B cell (primary cell): ENCODE measurements at regions not wholly inside any gene's neighbourhood (a gene's known extent, or its start where the extent isn't known, plus 50 kb on each side); places are given as distances from the start of the nearest gene placed in this dataset.

Experiments
- ATAC-seq: fragments of 200-7000 bp; cut with Tn5 transposase; one replicate; pipeline ENCODE4 v1.10.0; 2021; ENCODE audit warnings: low read depth, mild to moderate bottlenecking, moderate number of reproducible peaks, moderate library complexity
- CTCF ChIA-PET: fragments of 350-600 bp; sonication (Branson Sonifier 250); formaldehyde crosslinking; loops from one replicate; lab custom pipeline; 2021; ENCODE audit warnings: antibody characterized with exemption, inconsistent platforms; lab: Charles Lee
- POLR2A ChIA-PET: fragments of 350-600 bp; sonication (Branson Sonifier 250); formaldehyde crosslinking; loops from one replicate; lab custom pipeline; 2021; ENCODE audit warnings: antibody characterized with exemption; lab: Charles Lee
- DNase-seq: peaks from one replicate; pipeline ENCODE4 v3.0.0; 2013
- H2AFZ ChIP-seq: 2 replicates; pipeline ENCODE4 v1.6.1; 2012; ENCODE audit warnings: mild to moderate bottlenecking, low read depth, low read length; ENCODE audit not compliant: insufficient read depth, poor library complexity, severe bottlenecking
- H3K27ac ChIP-seq, 2 donors: 1 replicate in 1 of 2; 2 replicates in 1 of 2; pipeline ENCODE4 v1.5.1; 2012 to 2013; ENCODE audit warnings: low read length in 2 of 2, mild to moderate bottlenecking in 2 of 2, moderate library complexity in 1 of 2
- H3K27me3 ChIP-seq, 4 experiments: fragments of 200-600 bp in 1 of 4; sonication (generic) in 1 of 4; replicated peaks in 1 of 4; 1 replicate in 2 of 4; 2 replicates in 2 of 4; pipeline versions ENCODE4 v1.6.1 to v1.7.0; 2013 to 2016; ENCODE audit warnings: low read length in 3 of 4, mild to moderate bottlenecking in 2 of 4, mixed read lengths in 1 of 4, moderate library complexity in 1 of 4; ENCODE audit not compliant: insufficient read depth in 4 of 4, control insufficient read depth in 3 of 4; ENCODE audit errors: control extremely low read depth in 1 of 4
- H3K36me3 ChIP-seq, 2 experiments: replicated peaks in 1 of 2; 1 replicate in 1 of 2; 2 replicates in 1 of 2; pipeline versions ENCODE4 v1.6.1 to v1.7.1; 2013; ENCODE audit warnings: low read length in 1 of 2; ENCODE audit not compliant: insufficient read depth in 2 of 2, control insufficient read depth in 1 of 2; ENCODE audit errors: control extremely low read depth in 1 of 2, extremely low read depth in 1 of 2
- H3K4me1 ChIP-seq, 2 donors: fragments of 200-600 bp in 1 of 2; sonication (generic) in 1 of 2; 1 replicate in 1 of 2; 2 replicates in 1 of 2; pipeline versions ENCODE4 v1.5.1 to v1.6.1; 2013 to 2017; ENCODE audit warnings: low read length in 2 of 2; ENCODE audit not compliant: control insufficient read depth in 2 of 2, insufficient read depth in 2 of 2
- H3K4me2 ChIP-seq: replicated peaks from 2 replicates; pipeline ENCODE3; 2012; ENCODE audit warnings: mild to moderate bottlenecking, low read depth, low read length; ENCODE audit not compliant: poor library complexity, severe bottlenecking
- H3K4me3 ChIP-seq, 5 experiments: fragments of 200-600 bp in 1 of 5; sonication (generic) in 1 of 5; 1 replicate in 3 of 5; 2 replicates in 2 of 5; pipeline versions ENCODE4 v1.5.1 to v1.7.0; 2011 to 2016; ENCODE audit warnings: low read length in 4 of 5, mild to moderate bottlenecking in 4 of 5, low read depth in 2 of 5, control low read depth in 1 of 5, moderate library complexity in 1 of 5; ENCODE audit not compliant: insufficient read depth in 1 of 5; ENCODE audit errors: control extremely low read depth in 1 of 5, extremely low read depth in 1 of 5
- H3K79me2 ChIP-seq: fragments of 200-600 bp; sonication (generic); one replicate; pipeline ENCODE4 v1.6.0; 2016; ENCODE audit warnings: low read length; ENCODE audit not compliant: control insufficient read depth, insufficient read depth
- H3K9ac ChIP-seq: fragments of 200-600 bp; sonication (generic); 2 replicates; pipeline ENCODE4 v1.6.1; 2017; ENCODE audit warnings: mild to moderate bottlenecking, low read length, moderate library complexity
- H3K9me3 ChIP-seq, 3 donors: one replicate each; pipeline versions ENCODE4 v1.6.1 to v1.7.1; 2013; ENCODE audit warnings: low read length in 2 of 3; ENCODE audit not compliant: control insufficient read depth in 2 of 3, insufficient read depth in 1 of 3; ENCODE audit errors: control extremely low read depth in 1 of 3
- H4K20me1 ChIP-seq: 2 replicates; pipeline ENCODE4 v1.6.0; 2012; ENCODE audit warnings: mild to moderate bottlenecking, low read length; ENCODE audit not compliant: insufficient read depth, control insufficient read depth, poor library complexity, severe bottlenecking
- H3K27ac Mint-ChIP-seq: one replicate; pipeline ENCODE4 v1.8.0; 2021; ENCODE audit warnings: mixed read lengths
- H3K27me3 Mint-ChIP-seq: one replicate; pipeline ENCODE4 v1.8.0; 2021; ENCODE audit warnings: mixed read lengths
- H3K4me1 Mint-ChIP-seq: one replicate; pipeline ENCODE4 v1.8.0; 2021; ENCODE audit warnings: mixed read lengths
- H3K4me3 Mint-ChIP-seq: one replicate; pipeline ENCODE4 v1.8.0; 2021; ENCODE audit warnings: mixed read lengths
- H3K9me3 Mint-ChIP-seq: one replicate; pipeline ENCODE4 v1.8.0; 2022; ENCODE audit warnings: mixed read lengths; ENCODE audit not compliant: insufficient read depth
- EZH2 ChIP-seq: IDR thresholded peaks from 2 replicates; pipeline ENCODE4 v1.6.1; 2012; ENCODE audit warnings: borderline replicate concordance, low read depth, mild to moderate bottlenecking, moderate library complexity, low read length; ENCODE audit not compliant: insufficient read depth, poor library complexity, severe bottlenecking
- WGBS: methylation state at CpG from one replicate; pipeline ENCODE4 v1.1.5; 2013; ENCODE audit warnings: missing lambda C conversion rate; ENCODE audit not compliant: insufficient coverage; 5-methylcytosine and 5-hydroxymethylcytosine counted together
- intact Hi-C: fragments of 100-400 bp; cut with micrococcal nuclease; formaldehyde crosslinking; loops from one replicate; pipeline ENCODE4 v1.10.0; 2022
- TF ChIP-seq, protein P1 (sequence below): fragments of 200-600 bp; IDR thresholded peaks from one replicate; pipeline ENCODE4 v1.8.0; 2022; ENCODE audit warnings: antibody characterized with exemption, mild to moderate bottlenecking

DNA sequence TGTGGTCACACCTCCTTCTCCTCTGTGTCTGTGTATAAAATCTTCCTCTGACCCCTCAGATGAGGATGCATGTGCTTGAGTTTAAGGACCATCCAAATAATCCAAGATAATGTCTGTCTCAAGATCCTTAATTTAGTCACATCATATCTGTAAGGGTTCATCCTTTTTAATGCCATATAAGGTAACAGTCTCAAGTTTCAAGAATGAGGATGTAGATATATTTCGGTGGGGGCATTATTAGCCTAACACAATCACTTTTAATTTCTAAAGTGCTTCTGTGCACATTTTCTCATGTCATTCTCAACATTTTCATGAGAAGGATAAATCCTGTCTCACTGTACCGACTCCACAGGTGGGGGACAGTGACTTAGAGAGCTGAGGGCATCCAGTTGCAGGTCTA is 235.3 kb downstream of the BUB3 start:
- H3K4me2 ChIP-seq = no peak overlapping the region
- ChIA-PET POLR2A (no interaction called here), CTCF (no interaction called here)
- TF ChIP-seq, protein P1, sequence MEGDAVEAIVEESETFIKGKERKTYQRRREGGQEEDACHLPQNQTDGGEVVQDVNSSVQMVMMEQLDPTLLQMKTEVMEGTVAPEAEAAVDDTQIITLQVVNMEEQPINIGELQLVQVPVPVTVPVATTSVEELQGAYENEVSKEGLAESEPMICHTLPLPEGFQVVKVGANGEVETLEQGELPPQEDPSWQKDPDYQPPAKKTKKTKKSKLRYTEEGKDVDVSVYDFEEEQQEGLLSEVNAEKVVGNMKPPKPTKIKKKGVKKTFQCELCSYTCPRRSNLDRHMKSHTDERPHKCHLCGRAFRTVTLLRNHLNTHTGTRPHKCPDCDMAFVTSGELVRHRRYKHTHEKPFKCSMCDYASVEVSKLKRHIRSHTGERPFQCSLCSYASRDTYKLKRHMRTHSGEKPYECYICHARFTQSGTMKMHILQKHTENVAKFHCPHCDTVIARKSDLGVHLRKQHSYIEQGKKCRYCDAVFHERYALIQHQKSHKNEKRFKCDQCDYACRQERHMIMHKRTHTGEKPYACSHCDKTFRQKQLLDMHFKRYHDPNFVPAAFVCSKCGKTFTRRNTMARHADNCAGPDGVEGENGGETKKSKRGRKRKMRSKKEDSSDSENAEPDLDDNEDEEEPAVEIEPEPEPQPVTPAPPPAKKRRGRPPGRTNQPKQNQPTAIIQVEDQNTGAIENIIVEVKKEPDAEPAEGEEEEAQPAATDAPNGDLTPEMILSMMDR = no peak
- DNase-seq (no peak), ATAC-seq (no peak)
- H3K27ac ChIP-seq = no peak overlapping the region
- Mint-ChIP-seq H3K4me1 (no peaks in the 10 kb centered on the region), H3K27ac (no peak overlapping the region), H3K4me3 (no peak overlapping the region), H3K9me3 (peaks cover 8% of the 10 kb centered on the region), H3K27me3 (no peaks in the 10 kb centered on the region)
- H3K79me2 ChIP-seq = no peaks in the 10 kb centered on the region
- no peak overlapping the region for H2AFZ ChIP-seq
- H3K4me1 ChIP-seq = peaks cover 17 to 29% of the 10 kb centered on the region in 2 donors
- H4K20me1 ChIP-seq = no peaks in the 10 kb centered on the region
- intact Hi-C loops = no loop called here
- H3K4me3 ChIP-seq = no peak overlapping the region
- WGBS = 100% methylated on average over 1 of the region's 2 CpGs
- no peaks in the 10 kb centered on the region for H3K27me3 ChIP-seq
- H3K36me3 ChIP-seq = no peaks in the 10 kb centered on the region
- peaks cover 3 to 18% (median 3%) of the 10 kb centered on the region in 3 donors for H3K9me3 ChIP-seq
- H3K9ac ChIP-seq = no peak overlapping the region

DNA sequence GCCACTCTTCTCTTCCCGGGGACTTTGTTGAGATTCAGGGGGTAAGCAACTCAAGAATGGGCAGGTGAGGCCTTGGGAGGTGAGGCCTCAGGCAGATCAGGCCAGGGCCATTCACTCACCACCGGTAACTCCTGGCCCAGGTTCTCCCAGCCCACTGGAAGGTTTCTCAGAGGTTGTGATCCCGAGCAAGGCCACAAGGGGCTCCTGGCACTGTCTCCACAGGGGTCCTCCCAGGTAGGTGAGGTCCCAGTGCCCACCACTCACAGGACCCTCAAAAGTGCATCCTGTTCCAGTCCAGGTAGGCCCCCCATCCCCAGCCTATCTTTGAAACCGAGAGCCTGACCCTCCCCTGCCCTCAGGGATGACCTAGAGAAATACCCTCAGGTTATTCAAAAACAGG is 236.1 kb downstream of the BUB3 start:
- H3K27me3 Mint-ChIP-seq = no peaks in the 10 kb centered on the region
- no peak for ATAC-seq
- intact Hi-C loops = no loop called here
- no peaks in the 10 kb centered on the region for H3K4me1 Mint-ChIP-seq
- H3K36me3 ChIP-seq = no peaks in the 10 kb centered on the region
- peaks cover 8% of the 10 kb centered on the region for H3K9me3 Mint-ChIP-seq
- H3K4me1 ChIP-seq = peaks cover 17 to 29% of the 10 kb centered on the region in 2 donors
- no peak overlapping the region for H3K27ac Mint-ChIP-seq
- H3K4me2 ChIP-seq = no peak overlapping the region
- H3K27ac ChIP-seq = no peak overlapping the region
- H3K79me2 ChIP-seq = no peaks in the 10 kb centered on the region
- no peaks in the 10 kb centered on the region for H3K27me3 ChIP-seq
- no peaks in the 10 kb centered on the region for H4K20me1 ChIP-seq
- no peak for DNase-seq
- H3K4me3 Mint-ChIP-seq = no peak overlapping the region
- no peak for TF ChIP-seq EZH2
- CTCF ChIA-PET = no interaction called here
- POLR2A ChIA-PET = no interaction called here
- H3K9me3 ChIP-seq = peaks cover 3 to 25% (median 3%) of the 10 kb centered on the region in 3 donors
- no peak overlapping the region for H2AFZ ChIP-seq
- 82% methylated on average over 3 of the region's 4 CpGs for WGBS
- no peak overlapping the region for H3K9ac ChIP-seq
- H3K4me3 ChIP-seq = no peak overlapping the region
